NT2/D1 (cell line): ENCODE measurements at regions not wholly inside any gene's neighbourhood (a gene's known extent, or its start where the extent isn't known, plus 50 kb on each side); places are given as distances from the start of the nearest gene placed in this dataset.
A peak's percentile ranks its signal among the peaks of the same experiment; 100 is the strongest.
"Not testable (repeated sequence)": the region's sequence is repeated elsewhere in the genome, so short reads cannot be mapped to it uniquely, and the experiment has no call there.

Experiments used
- DNase-seq: peaks from one replicate; pipeline ENCODE4 v3.0.0-alpha.2; 2011; ENCODE audit warnings: low read depth, low spot score
- H3K27me3 ChIP-seq: 2 replicates; pipeline ENCODE4 v1.6.0; 2011; ENCODE audit warnings: mild to moderate bottlenecking; ENCODE audit not compliant: insufficient read length, insufficient read depth
- H3K36me3 ChIP-seq: 2 replicates; pipeline ENCODE4 v1.6.1; 2011; ENCODE audit warnings: mild to moderate bottlenecking, low read length, mixed read lengths; ENCODE audit not compliant: insufficient read depth, insufficient read length
- H3K4me1 ChIP-seq: 2 replicates; pipeline ENCODE4 v1.5.1; 2011; ENCODE audit not compliant: insufficient read depth, insufficient read length
- H3K4me3 ChIP-seq: 2 replicates; pipeline ENCODE4 v1.5.1; 2011; ENCODE audit warnings: low read depth; ENCODE audit not compliant: insufficient read length
- H3K9ac ChIP-seq: 2 replicates; pipeline ENCODE4 v1.6.0; 2011; ENCODE audit warnings: low read depth; ENCODE audit not compliant: insufficient read length
- H3K9me3 ChIP-seq: 2 replicates; pipeline ENCODE4 v1.5.1; 2011; ENCODE audit warnings: mild to moderate bottlenecking, low read length; ENCODE audit not compliant: insufficient read depth
- SUZ12 ChIP-seq: IDR thresholded peaks from 2 replicates; pipeline ENCODE4 v1.6.1; 2011; ENCODE audit not compliant: insufficient read length, insufficient read depth; ENCODE audit errors: extremely low read depth
- YY1 ChIP-seq: IDR thresholded peaks from 2 replicates; pipeline ENCODE4 v1.6.1; 2011; ENCODE audit not compliant: insufficient read length, insufficient read depth
- ZNF274 ChIP-seq: IDR thresholded peaks from 2 replicates; pipeline ENCODE4 v1.6.1; 2011; ENCODE audit warnings: mild to moderate bottlenecking, low read depth, low read length

DNA sequence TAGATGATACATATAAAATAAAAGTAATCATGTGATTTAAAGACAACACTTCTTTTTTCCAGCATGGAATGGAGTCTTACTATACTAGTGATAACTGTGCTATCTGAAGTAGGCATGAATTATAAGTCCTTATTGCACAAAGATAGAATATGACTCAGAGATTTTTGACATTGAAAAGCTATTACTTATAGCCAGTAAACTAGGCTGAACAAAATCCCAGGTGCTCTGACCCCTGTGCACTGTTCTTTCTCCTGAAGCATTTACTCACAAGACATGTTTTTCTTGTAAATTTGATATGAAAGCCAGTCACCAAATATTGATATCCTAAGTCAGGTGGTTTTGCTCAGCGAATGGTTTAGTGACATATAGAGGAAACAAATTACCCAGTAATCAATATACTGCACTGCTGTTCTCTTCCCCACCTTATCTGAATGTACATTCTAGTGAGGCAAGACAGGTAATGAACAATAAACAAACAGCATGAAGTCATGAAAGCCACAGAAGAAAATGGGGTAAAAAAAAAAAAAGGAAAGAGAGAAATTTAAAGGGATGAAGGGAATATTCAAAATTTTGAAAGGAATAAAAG is 1567.0 kb upstream of the SPRY2 start:
- Histone ChIP-seq H3K9me3 (no peaks in the 10 kb centered on the region), H3K9ac (no peak overlapping the region), H3K4me1 (no peaks in the 10 kb centered on the region), H3K27me3 (no peaks in the 10 kb centered on the region), H3K36me3 (no peaks in the 10 kb centered on the region), H3K4me3 (no peak overlapping the region)
- DNase-seq = no peak
- no peak for TF ChIP-seq YY1
- TF ChIP-seq SUZ12 = no peak
- TF ChIP-seq ZNF274 = no peak

DNA sequence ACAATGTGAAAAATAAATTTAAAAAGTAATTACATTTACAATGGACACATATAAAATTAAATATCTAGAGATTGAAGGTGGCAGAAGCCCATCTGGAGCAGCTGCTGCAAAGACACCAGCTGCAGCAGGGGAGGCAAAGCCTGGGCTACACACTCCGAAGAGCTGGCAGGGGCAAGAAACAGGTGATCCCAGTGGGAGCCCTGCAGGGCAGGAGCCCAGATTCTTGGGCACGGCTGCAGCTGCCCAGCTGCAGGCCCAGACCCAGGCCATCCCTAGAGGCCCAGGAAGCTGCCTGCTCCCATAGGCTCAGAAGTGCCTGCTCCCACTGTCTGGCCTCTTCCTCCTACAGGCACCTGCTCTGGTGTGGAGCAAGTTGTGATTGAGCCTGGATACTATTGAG is 1547.9 kb upstream of the SPRY2 start:
- no peak for TF ChIP-seq YY1
- no peak for TF ChIP-seq SUZ12
- no peak for TF ChIP-seq ZNF274
- no peak overlapping the region for H3K4me3 ChIP-seq
- no peaks in the 10 kb centered on the region for H3K27me3 ChIP-seq
- no peak overlapping the region for H3K9ac ChIP-seq
- no peaks in the 10 kb centered on the region; the same call in 1 of the 2 replicates for H3K9me3 ChIP-seq
- no peak for DNase-seq
- H3K36me3 ChIP-seq = no peaks in the 10 kb centered on the region
- no peaks in the 10 kb centered on the region for H3K4me1 ChIP-seq

DNA sequence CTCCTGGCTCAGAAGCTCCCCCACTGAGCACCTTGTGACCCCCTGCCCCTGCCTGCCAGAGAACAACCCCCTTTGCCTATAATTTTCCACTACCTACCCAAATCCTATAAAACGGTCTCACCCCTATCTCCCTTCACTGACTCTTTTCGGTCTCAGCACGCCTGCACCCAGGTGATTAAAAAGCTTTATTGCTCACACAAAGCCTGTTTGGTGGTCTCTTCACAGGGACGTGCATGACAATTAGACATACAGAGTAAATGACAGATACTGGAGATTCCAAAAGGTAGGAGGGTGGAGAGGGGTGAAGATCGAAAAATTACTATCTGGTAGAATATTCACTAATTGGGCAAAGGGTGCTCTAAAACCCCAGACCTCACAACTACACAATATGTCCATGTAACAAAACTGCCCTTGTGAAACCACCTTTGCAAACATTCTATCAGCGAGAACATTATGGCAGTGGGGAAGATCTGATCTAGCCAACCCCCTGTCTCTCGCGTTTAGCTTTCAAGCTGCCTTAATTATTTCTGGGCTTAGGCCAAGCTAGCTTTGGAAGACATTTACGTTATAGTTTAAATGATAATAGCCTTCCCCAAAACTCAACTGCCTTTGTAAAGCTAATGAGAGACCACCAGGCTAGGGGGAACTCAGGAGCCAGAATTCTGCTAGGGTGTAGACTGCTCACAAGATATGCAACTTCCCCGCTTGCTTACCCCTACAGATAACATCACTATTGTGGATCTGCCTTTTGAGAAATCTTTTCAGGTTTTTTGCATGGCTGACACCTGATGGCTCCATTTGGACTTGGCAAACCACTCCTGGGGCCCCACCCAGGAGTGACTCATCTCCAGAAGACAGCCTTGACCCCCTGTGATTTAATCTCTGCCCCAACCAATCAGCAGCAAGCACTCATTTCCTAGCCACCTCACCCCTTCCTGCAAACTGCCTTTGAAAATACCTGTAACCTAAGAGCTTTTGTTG is 1534.0 kb upstream of the SPRY2 start:
- Histone ChIP-seq H3K4me1 (no peaks in the 10 kb centered on the region), H3K9me3 (no peaks in the 10 kb centered on the region; the same call in 1 of the 2 replicates), H3K9ac (no peak overlapping the region), H3K4me3 (no peak overlapping the region), H3K36me3 (no peaks in the 10 kb centered on the region), H3K27me3 (no peaks in the 10 kb centered on the region)
- no peak for TF ChIP-seq ZNF274
- no peak for TF ChIP-seq SUZ12
- peak; percentile 90 for DNase-seq

DNA sequence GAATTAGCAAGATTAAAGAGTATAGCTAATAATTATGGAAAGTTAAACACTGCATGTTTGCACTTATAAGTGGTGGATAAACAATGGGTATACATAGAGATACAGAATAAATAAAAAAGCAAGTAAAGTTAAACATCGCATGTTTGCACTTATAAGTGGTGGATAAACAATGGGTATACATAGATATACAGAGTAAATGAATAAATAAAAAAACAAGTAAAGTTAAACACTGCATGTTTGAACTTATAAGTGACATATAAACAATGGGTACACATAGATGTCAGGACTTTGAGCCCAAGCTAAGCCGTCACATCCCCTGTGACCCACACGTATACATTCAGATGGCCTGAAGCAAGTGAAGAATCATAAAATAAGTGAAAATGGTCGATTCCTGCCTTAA is 1533.3 kb upstream of the SPRY2 start:
- H3K4me3 ChIP-seq = no peak overlapping the region
- H3K27me3 ChIP-seq = no peaks in the 10 kb centered on the region
- no peaks in the 10 kb centered on the region for H3K36me3 ChIP-seq
- no peaks in the 10 kb centered on the region for H3K4me1 ChIP-seq
- no peaks in the 10 kb centered on the region; the same call in 1 of the 2 replicates for H3K9me3 ChIP-seq
- no peak overlapping the region for H3K9ac ChIP-seq
- TF ChIP-seq ZNF274 (no peak), YY1 (no peak), SUZ12 (no peak)
- DNase-seq = no peak

DNA sequence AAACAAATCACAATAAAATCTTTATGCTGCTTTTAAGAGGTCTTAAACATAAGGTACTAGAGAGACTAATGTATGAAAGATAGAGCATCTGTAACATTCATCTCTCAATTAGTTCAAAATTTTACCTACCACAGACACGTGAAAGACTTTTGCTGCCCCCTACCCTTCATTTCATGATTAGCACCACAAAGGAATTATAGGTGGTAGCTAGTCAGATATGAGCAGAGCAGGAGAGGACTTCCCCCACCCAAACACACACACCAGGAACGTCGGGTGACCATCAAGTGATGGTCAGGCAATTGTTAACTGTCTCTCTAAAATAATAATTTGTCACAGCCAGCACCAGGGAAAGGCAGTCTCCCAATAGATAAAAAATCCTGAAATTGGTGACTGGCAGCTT is 1531.7 kb upstream of the SPRY2 start:
- DNase-seq = no peak
- Histone ChIP-seq H3K9ac (no peak overlapping the region), H3K27me3 (no peaks in the 10 kb centered on the region), H3K4me1 (no peaks in the 10 kb centered on the region), H3K36me3 (no peaks in the 10 kb centered on the region), H3K9me3 (no peaks in the 10 kb centered on the region; the same call in 1 of the 2 replicates), H3K4me3 (no peak overlapping the region)
- no peak for TF ChIP-seq ZNF274
- no peak for TF ChIP-seq YY1
- no peak for TF ChIP-seq SUZ12

DNA sequence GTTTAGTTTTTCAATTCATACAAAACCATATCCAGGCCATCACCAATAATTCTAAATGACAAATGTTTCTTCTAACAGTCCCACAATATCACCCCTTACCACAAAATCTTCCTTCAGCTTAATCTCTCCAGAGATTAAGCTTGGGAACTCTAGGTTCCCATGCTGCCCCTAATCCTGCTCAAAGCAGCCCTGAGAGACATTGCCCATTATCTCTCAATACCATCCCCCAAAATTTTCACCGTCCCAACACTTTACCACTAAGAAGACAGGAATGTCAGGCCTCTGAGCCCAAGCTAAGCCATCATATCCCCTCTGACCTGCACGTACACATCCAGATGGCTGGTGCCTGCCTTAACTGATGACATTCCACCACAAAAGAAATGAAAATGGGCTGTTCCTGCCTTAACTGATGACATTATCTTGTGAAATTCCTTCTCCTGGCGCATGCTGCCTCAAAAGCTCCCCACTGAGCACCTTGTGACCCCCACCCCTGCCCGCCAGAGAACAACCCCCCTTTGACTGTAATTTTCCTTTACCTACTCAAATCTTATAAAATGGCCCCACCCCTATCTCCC is 1530.9 kb upstream of the SPRY2 start:
- DNase-seq, H3K9me3 ChIP-seq, H3K36me3 ChIP-seq, H3K4me3 ChIP-seq, H3K27me3 ChIP-seq, H3K9ac ChIP-seq, H3K4me1 ChIP-seq: not testable (repeated sequence)

DNA sequence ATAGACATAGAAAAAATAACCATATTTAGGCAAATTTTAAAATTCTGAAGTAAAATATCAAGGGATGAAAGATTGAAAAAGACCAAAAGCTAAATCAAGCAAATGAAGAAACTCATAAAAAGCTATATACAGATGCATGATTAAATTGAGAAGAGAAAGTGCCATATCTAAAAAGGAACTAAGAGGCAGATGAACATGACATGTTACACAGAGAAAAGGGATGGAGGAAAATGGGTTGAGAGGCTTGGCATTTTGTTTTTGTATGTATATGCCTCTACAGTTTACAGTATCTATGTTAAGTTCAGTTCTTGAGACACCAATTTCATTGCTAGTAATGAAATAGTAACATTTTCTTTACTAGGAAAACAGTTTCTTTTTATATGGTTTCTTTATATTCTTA is 1507.4 kb upstream of the SPRY2 start:
- H3K9ac ChIP-seq = no peak overlapping the region
- no peak for DNase-seq
- no peaks in the 10 kb centered on the region for H3K9me3 ChIP-seq
- no peaks in the 10 kb centered on the region for H3K36me3 ChIP-seq
- TF ChIP-seq ZNF274 = no peak
- H3K4me1 ChIP-seq = no peaks in the 10 kb centered on the region
- no peaks in the 10 kb centered on the region for H3K27me3 ChIP-seq
- no peak overlapping the region for H3K4me3 ChIP-seq
